ENCODE measurements at regions not wholly inside any gene's neighbourhood (a gene's known extent, or its start where the extent isn't known, plus 50 kb on each side); places are given as distances from the start of the nearest gene placed in this dataset.

DNA sequence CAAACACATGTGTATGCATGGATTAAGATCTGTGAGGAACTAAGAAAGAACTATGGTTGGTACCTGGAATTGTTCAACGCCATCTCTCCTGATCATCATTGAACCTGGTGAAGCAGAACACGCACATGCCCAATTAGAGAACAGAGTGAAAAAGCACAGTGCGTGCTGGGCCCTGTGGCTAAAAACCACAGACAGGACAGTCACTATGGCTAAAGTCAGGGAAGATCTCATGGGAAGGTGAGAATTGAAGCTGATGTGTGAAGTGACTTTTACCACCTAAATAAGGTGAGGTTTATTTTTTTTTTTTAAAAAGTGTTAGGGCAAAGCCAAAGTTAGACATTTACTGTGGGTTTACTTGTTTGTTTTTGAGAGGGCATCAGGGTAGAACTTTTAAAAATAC lies 215.0 kb downstream of the SLC38A4 start:
- POLR2A ChIA-PET, result interaction anchor here (1.9 kb wide), 1 partner anchor 87 kb away, joined by 6 read pairs; no protein-coding TSS in a partner anchor
- Mint-ChIP-seq H3K36me3 (peaks cover 0 to 37% (median 2%) of the 10 kb centered on the region in 3 donors), H3K9me3 (peaks cover 0 to 2% (median 0%) of the 10 kb centered on the region in 5 donors), H3K4me1 (peaks cover 36 to 47% (median 39%) of the 10 kb centered on the region in 3 donors), H3K4me3 (peak overlapping the region in 1 of 7 donors; percentile 16), H3K27ac (peak overlapping the region in 1 of 8 donors; percentile 66), H3K27me3 (no peaks in the 10 kb centered on the region)
- H3K27ac ChIP-seq (ENCODE audit: low read depth, low read length), result no peak overlapping the region
- H3K36me3 ChIP-seq (ENCODE audit: insufficient read depth, low read length), result no peaks in the 10 kb centered on the region
- no peak overlapping the region for H3K4me3 ChIP-seq (ENCODE audit: low read length)
- CTCF ChIA-PET, result interaction anchor here (1.2 kb wide), 1 partner anchor 25 kb away, joined by 4 read pairs; no protein-coding TSS in a partner anchor
- H3K27me3 ChIP-seq (ENCODE audit: insufficient read depth, low read length, poor library complexity, severe bottlenecking), result no peaks in the 10 kb centered on the region
- H3K9me3 ChIP-seq (ENCODE audit: low read length), result no peaks in the 10 kb centered on the region
- DNase-seq, result no peak
- peaks cover 28% of the 10 kb centered on the region for H3K4me1 ChIP-seq (ENCODE audit: insufficient read depth, low read length)

- Histone ChIP-seq H3K9me3 (ENCODE audit: low read length) (no peaks in the 10 kb centered on the region), H3K27ac (ENCODE audit: low read depth, low read length) (no peak overlapping the region), H3K4me3 (ENCODE audit: low read length) (peak overlapping the region; percentile 12), H3K36me3 (ENCODE audit: insufficient read depth, low read length) (no peaks in the 10 kb centered on the region), H3K4me1 (ENCODE audit: insufficient read depth, low read length) (peaks cover 28% of the 10 kb centered on the region), H3K27me3 (ENCODE audit: insufficient read depth, low read length, poor library complexity, severe bottlenecking) (no peaks in the 10 kb centered on the region)
- DNase-seq, result no peak
- ChIA-PET CTCF (interaction anchor here (1.1 to 1.2 kb wide), 2 partner anchors 24 to 225 kb away, joined by 4 read pairs; no protein-coding TSS in a partner anchor), POLR2A (interaction anchor here (0.6 to 1.9 kb wide), 5 partner anchors 16 to 620 kb away, joined by 3 to 6 read pairs (median 4); no protein-coding TSS in a partner anchor)
- Mint-ChIP-seq H3K27ac (peak overlapping the region in 7 of 8 donors; percentile 7 to 82 (median 71)), H3K36me3 (peaks cover 0 to 45% (median 4%) of the 10 kb centered on the region in 3 donors), H3K27me3 (peaks cover 0 to 5% of the 10 kb centered on the region in 2 donors), H3K4me3 (peak overlapping the region in 6 of 7 donors; percentile 38 to 74 (median 68)), H3K4me1 (peaks cover 36 to 47% (median 39%) of the 10 kb centered on the region in 3 donors), H3K9me3 (peaks cover 0 to 3% (median 0%) of the 10 kb centered on the region in 5 donors)
These were observed 216.1 kb downstream of the SLC38A4 start for GRCh38 chr12:46609674-46610073.

DNA sequence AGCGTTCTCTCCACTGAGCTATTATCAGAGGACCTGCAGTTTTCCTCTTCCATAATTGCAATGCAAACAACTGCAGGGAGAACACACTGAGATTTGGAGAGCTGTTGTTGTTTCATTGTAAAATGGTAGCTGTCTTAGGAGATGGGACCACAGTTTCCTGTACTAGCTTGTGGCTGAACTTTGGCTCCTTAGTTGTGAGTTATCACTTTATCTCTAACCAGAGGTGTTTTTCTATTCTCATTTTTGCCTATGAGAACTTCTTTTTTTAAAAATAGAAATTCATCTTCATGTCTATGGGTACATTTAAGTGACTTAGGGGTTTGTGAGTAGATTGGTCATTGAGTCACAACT lies 216.5 kb downstream of the SLC38A4 start:
- peak overlapping the region in 6 of 7 donors; percentile 38 to 74 (median 68) for H3K4me3 Mint-ChIP-seq

GRCh38 chr12:46608431-46609272 lies 217.1 kb downstream of the SLC38A4 start:
- no peak for DNase-seq
- peak overlapping the region in 6 of 7 donors; percentile 38 to 74 (median 68) for H3K4me3 Mint-ChIP-seq

More for the DNA sequence above, 216.5 kb downstream of the SLC38A4 start:
- H3K36me3 Mint-ChIP-seq, result peaks cover 0 to 45% (median 4%) of the 10 kb centered on the region in 3 donors
- peaks cover 0 to 5% of the 10 kb centered on the region in 2 donors for H3K27me3 Mint-ChIP-seq
- peak in 2 of 5 donors; percentile 28 to 47 for DNase-seq
- ChIA-PET CTCF (interaction anchor here (1.1 kb wide), 1 partner anchor 225 kb away, joined by 4 read pairs; no protein-coding TSS in a partner anchor), POLR2A (interaction anchor here (0.7 to 1.9 kb wide), 4 partner anchors 16 to 86 kb away, joined by 3 to 6 read pairs (median 4); no protein-coding TSS in a partner anchor)
- H3K36me3 ChIP-seq (ENCODE audit: insufficient read depth, low read length), result no peaks in the 10 kb centered on the region
- H3K4me1 Mint-ChIP-seq, result peaks cover 36 to 47% (median 39%) of the 10 kb centered on the region in 3 donors
- no peak overlapping the region for H3K27ac ChIP-seq (ENCODE audit: low read depth, low read length)
- H3K4me3 ChIP-seq (ENCODE audit: low read length), result peak overlapping the region; percentile 1
- peak overlapping the region in 7 of 8 donors; percentile 7 to 82 (median 71) for H3K27ac Mint-ChIP-seq
- H3K27me3 ChIP-seq (ENCODE audit: insufficient read depth, low read length, poor library complexity, severe bottlenecking), result no peaks in the 10 kb centered on the region
- H3K9me3 ChIP-seq (ENCODE audit: low read length), result no peaks in the 10 kb centered on the region
- peaks cover 0 to 3% (median 0%) of the 10 kb centered on the region in 5 donors for H3K9me3 Mint-ChIP-seq
- H3K4me1 ChIP-seq (ENCODE audit: insufficient read depth, low read length), result peaks cover 28% of the 10 kb centered on the region

DNA sequence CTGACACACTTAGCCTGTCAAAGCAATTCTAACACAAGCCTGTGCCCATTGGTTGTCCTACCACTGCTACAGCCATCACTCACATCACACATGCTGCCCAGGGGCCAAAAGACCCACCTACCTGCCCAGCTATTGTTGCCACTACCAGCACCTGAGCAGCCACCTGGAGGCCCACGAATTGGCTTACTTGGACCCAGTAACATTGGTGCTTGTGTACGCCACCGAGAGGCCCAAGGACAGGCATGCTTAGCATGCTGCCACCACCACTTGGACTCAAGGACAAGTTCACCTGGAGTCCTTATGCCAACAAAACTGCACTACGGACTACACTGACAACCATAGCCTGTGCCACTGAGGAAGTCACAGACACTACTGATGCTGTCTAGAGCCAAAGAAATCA lies 221.1 kb downstream of the SLC38A4 start:
- Mint-ChIP-seq H3K27me3 (peaks cover 5% of the 10 kb centered on the region in 2 donors), H3K9me3 (peaks cover 12 to 24% (median 22%) of the 10 kb centered on the region in 5 donors), H3K36me3 (peaks cover 7 to 66% (median 8%) of the 10 kb centered on the region in 3 donors), H3K27ac (no peak overlapping the region), H3K4me1 (peaks cover 15 to 23% (median 21%) of the 10 kb centered on the region in 3 donors), H3K4me3 (no peak overlapping the region)
- Histone ChIP-seq H3K36me3 (ENCODE audit: insufficient read depth, low read length) (no peaks in the 10 kb centered on the region), H3K27ac (ENCODE audit: low read depth, low read length) (no peak overlapping the region), H3K9me3 (ENCODE audit: low read length) (no peaks in the 10 kb centered on the region), H3K4me1 (ENCODE audit: insufficient read depth, low read length) (peaks cover 16% of the 10 kb centered on the region), H3K27me3 (ENCODE audit: insufficient read depth, low read length, poor library complexity, severe bottlenecking) (no peaks in the 10 kb centered on the region), H3K4me3 (ENCODE audit: low read length) (no peak overlapping the region)
- no peak for DNase-seq
- CTCF ChIA-PET, result no interaction called here
- POLR2A ChIA-PET, result no interaction called here

More at GRCh38 chr12:46608431-46609272, 217.1 kb downstream of the SLC38A4 start:
- peaks cover 28% of the 10 kb centered on the region for H3K4me1 ChIP-seq (ENCODE audit: insufficient read depth, low read length)
- peaks cover 0 to 3% (median 0%) of the 10 kb centered on the region in 5 donors for H3K9me3 Mint-ChIP-seq
- ChIA-PET POLR2A (interaction anchor here (0.7 to 1.9 kb wide), 4 partner anchors 15 to 85 kb away, joined by 3 to 6 read pairs (median 4); no protein-coding TSS in a partner anchor), CTCF (interaction anchor here (1.1 kb wide), 1 partner anchor 224 kb away, joined by 4 read pairs; no protein-coding TSS in a partner anchor)
- peaks cover 36 to 47% (median 39%) of the 10 kb centered on the region in 3 donors for H3K4me1 Mint-ChIP-seq
- peaks cover 0 to 45% (median 4%) of the 10 kb centered on the region in 3 donors for H3K36me3 Mint-ChIP-seq
- H3K27me3 Mint-ChIP-seq, result peaks cover 0 to 5% of the 10 kb centered on the region in 2 donors
- no peaks in the 10 kb centered on the region for H3K27me3 ChIP-seq (ENCODE audit: insufficient read depth, low read length, poor library complexity, severe bottlenecking)
- no peaks in the 10 kb centered on the region for H3K36me3 ChIP-seq (ENCODE audit: insufficient read depth, low read length)
- peak overlapping the region; percentile 1 for H3K4me3 ChIP-seq (ENCODE audit: low read length)
- H3K9me3 ChIP-seq (ENCODE audit: low read length), result no peaks in the 10 kb centered on the region
- no peak overlapping the region for H3K27ac ChIP-seq (ENCODE audit: low read depth, low read length)
- H3K27ac Mint-ChIP-seq, result peak overlapping the region in 7 of 8 donors; percentile 54 to 82 (median 67)

DNA sequence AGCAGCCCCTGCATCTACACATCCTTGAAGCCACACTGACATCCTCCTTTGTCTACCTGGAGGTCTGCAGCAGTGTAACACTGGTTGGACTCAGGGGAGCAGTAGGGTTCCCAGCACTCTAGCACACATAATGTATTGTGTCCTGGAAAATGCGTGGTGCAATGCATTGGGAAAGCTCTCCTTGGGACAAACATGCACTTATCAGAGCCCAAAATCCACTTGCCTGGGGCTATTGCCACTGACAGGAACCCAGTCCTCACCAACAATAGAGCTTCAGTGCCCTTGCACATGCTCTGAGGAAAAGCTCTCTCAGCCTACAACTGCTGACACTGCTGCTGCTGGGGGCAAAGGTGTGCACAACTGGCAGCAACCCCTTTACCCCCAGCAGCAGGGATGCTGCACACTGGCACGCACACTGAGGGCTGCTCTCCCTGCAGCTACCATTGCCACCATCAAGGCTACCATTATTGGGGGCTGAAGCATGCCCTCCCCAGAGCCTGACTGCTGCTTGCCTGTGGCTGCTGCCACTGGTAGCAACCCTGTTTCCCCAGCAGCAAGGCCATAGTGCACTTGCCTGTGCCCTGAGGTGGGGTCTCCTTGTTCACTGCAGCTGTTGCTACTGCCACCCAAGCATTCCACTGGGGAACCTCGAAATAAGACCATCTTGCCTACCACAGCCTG lies 221.9 kb downstream of the SLC38A4 start:
- H3K36me3 Mint-ChIP-seq, result peaks cover 8 to 68% (median 10%) of the 10 kb centered on the region in 3 donors
- DNase-seq, result no peak
- H3K36me3 ChIP-seq (ENCODE audit: insufficient read depth, low read length), result no peaks in the 10 kb centered on the region
- H3K4me1 Mint-ChIP-seq, result peaks cover 8 to 16% (median 14%) of the 10 kb centered on the region in 3 donors
- H3K27ac Mint-ChIP-seq, result no peak overlapping the region
- H3K27ac ChIP-seq (ENCODE audit: low read depth, low read length), result no peak overlapping the region
- peaks cover 9% of the 10 kb centered on the region for H3K4me1 ChIP-seq (ENCODE audit: insufficient read depth, low read length)
- H3K4me3 Mint-ChIP-seq, result no peak overlapping the region
- H3K4me3 ChIP-seq (ENCODE audit: low read length), result no peak overlapping the region
- CTCF ChIA-PET, result no interaction called here
- POLR2A ChIA-PET, result no interaction called here
- H3K27me3 Mint-ChIP-seq, result peaks cover 5% of the 10 kb centered on the region in 2 donors
- H3K9me3 ChIP-seq (ENCODE audit: low read length), result no peaks in the 10 kb centered on the region
- peaks cover 12 to 27% (median 22%) of the 10 kb centered on the region in 5 donors for H3K9me3 Mint-ChIP-seq
- no peaks in the 10 kb centered on the region for H3K27me3 ChIP-seq (ENCODE audit: insufficient read depth, low read length, poor library complexity, severe bottlenecking)

DNA sequence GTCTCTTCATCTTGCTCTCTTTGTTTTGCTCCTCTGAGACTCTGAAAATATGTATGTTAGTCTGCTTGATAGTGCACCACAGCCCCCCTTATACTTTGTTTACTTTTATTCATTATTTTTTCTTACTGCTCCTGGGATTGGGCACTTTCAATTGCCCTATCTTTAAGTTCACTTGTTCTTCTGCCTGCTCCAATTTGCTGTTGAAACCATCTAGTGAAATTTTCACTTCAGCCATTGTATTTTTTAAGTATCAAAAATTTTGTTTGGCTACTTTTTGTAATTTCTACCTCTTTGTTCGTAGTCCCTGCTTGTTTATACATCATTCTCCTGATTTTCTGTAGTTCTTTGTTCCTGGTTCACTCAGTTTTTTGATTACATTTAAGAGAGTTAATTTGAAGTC lies 223.3 kb downstream of the SLC38A4 start:
- Histone ChIP-seq H3K4me3 (ENCODE audit: low read length) (no peak overlapping the region), H3K9me3 (ENCODE audit: low read length) (no peaks in the 10 kb centered on the region), H3K4me1 (ENCODE audit: insufficient read depth, low read length) (no peaks in the 10 kb centered on the region), H3K36me3 (ENCODE audit: insufficient read depth, low read length) (no peaks in the 10 kb centered on the region), H3K27ac (ENCODE audit: low read depth, low read length) (no peak overlapping the region), H3K27me3 (ENCODE audit: insufficient read depth, low read length, poor library complexity, severe bottlenecking) (no peaks in the 10 kb centered on the region)
- ChIA-PET CTCF (no interaction called here), POLR2A (no interaction called here)
- no peak for DNase-seq
- peaks cover 10 to 79% (median 10%) of the 10 kb centered on the region in 3 donors for H3K36me3 Mint-ChIP-seq
- no peak overlapping the region for H3K27ac Mint-ChIP-seq
- H3K4me3 Mint-ChIP-seq, result no peak overlapping the region
- peaks cover 13 to 37% (median 22%) of the 10 kb centered on the region in 5 donors for H3K9me3 Mint-ChIP-seq
- peaks cover 5% of the 10 kb centered on the region in 2 donors for H3K27me3 Mint-ChIP-seq
- peaks cover 0 to 7% (median 6%) of the 10 kb centered on the region in 3 donors for H3K4me1 Mint-ChIP-seq

Data from CD8-positive, alpha-beta memory T cell (primary cell).